ENCODE measurements at regions not wholly inside any gene's neighbourhood (a gene's known extent, or its start where the extent isn't known, plus 50 kb on each side); places are given as distances from the start of the nearest gene placed in this dataset.

GRCh38 chr5:92268343-92268742, 885.2 kb upstream of the ARRDC3 start:
- TF ChIP-seq EZH2 (IDR thresholded peaks at IDR 0.05; ENCODE audit: low read depth, unreplicated experiment), result no peak
- no peak for TF ChIP-seq POLR2AphosphoS5 (IDR thresholded peaks at IDR 0.05; ENCODE audit: low read depth)
- TF ChIP-seq CTCF (conservative IDR thresholded peaks at IDR 0.05; ENCODE audit: low read depth in 2 of 2), result no peak
- TF ChIP-seq REST (IDR thresholded peaks at IDR 0.05; ENCODE audit: unreplicated experiment), result no peak
- no peak for TF ChIP-seq NANOG (IDR thresholded peaks at IDR 0.05; ENCODE audit: borderline replicate concordance)
- no peak for TF ChIP-seq JUNB (IDR thresholded peaks at IDR 0.05; ENCODE audit: unreplicated experiment)
- TF ChIP-seq EZH2phosphoT487 (IDR thresholded peaks at IDR 0.05; ENCODE audit: unreplicated experiment), result no peak

All from GM23338 (cell line).